GM21447 (cell line): ENCODE measurements at regions not wholly inside any gene's neighbourhood (a gene's known extent, or its start where the extent isn't known, plus 50 kb on each side); places are given as distances from the start of the nearest gene placed in this dataset.
"Not testable (repeated sequence)": the region's sequence is repeated elsewhere in the genome, so short reads cannot be mapped to it uniquely, and the experiment has no call there.

Experiments used
- ATAC-seq: cut with Tn5 transposase; IDR thresholded peaks from one replicate; pipeline ENCODE4 v1.9.1; 2021; ENCODE audit not compliant: unreplicated experiment

DNA sequence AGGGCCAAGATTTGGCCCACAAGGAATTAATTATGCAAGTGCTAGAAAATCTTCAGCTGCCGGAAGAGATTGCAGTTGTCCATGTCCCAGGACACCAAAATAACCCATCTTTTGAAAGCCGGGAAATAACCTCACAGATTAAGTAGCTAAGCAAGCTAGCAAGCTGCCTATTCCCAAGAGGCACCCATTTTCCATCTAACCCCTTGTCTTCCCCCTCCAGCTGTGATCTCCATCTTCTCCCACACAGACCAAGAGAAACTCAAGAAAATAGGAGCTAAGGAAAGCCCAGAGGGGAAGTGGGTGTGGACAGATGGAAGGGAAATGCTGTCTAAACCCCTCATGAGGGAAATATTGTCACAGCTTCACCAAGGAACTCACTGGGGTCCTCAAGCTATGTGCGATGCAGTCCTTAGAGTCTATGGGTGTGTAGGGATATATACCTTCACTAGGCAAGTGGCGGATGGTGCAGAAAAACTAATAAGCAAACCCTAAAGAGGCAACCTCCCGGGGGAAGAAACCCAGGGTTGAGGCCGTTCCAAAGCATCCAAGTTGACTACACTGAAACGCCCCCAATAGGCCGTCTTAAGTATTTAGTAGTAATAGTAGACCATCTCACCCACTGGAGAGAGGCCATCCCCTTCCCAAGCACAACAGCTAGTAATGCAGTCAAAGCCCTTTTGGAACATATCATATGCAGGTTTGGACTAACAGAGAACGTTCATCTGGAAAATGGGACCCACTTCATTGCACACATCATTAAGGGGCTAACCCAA lies 64.3 kb upstream of the PRSS16 start:
- ATAC-seq, result no peak

DNA sequence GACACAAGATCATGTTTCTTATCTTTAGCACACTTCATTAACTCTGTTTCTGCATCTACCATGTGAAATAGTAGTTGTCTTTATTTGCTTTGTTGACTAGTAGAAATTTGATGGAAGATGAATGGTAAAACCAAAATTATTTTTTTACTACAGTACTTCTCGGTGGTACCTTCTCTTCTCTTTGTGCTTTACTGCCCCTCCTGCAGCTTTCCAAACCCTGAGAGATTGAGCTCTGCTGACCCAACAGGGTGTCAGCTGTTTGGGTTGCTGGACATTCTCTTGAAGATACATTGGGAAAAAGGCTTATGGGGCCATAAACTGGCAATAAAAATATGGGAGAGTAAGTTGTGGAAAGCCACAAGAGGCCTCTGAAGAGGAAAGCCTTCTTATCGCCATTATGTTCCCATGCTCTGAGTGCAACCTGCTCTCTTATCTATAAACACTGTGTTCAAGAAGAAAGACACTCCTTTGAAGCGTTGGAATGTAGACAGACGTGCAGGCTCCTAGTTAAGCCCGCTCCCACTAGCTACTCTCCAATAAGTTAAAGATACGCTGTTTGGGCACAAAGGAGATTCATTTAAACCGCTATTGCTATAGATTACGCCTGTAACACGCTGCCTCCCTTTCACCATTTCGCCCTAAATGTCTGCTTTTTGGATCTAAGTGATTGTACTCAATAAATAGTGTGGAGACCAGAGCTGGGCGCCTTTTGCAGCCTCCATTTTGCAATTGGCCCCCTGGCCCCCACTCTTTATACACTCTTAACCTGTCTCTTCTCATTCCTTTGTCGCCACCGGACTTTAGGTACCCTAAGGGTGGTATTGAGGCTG lies 60.1 kb upstream of the PRSS16 start:
- ATAC-seq, result no peak

DNA sequence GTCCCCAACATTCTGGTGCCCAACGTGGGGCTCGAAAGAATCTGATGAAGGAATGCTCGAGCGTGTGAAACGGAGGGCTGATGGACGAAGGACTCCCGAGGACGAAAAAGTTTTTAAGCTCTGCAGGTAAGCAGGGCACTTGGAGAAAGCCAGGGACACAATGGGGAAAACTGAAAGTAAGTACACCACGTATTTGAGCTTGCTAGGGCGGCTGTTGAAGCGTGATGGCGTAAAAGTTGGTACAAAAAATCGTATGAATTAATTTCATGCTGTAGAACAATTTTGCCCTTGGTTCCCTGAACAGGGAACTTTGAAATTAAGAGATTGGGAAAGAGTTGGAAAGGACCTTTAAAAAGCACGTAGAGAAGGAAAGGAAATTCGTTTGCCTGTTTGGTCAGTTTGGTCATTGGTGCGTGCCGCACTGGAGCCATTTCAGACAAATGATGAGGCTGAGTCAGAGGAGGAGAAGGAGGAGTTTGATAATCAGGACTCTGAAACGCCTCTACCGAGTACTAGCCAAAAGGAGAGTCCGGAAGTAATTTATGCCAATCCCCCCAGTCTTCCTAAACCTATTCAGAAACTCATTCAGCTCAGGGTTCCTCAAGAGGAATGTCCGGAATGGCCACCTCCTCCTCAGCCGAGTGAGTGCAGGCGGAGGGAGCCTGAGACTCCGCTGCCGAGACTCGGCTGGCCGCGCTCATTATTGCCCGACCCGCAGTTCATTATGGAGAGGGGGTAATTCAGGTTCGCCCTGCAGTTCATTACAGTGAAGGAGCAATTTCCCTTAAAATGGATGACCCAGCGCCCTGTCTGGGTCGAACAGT lies 59.2 kb upstream of the PRSS16 start:
- peak; percentile 92 for ATAC-seq

DNA sequence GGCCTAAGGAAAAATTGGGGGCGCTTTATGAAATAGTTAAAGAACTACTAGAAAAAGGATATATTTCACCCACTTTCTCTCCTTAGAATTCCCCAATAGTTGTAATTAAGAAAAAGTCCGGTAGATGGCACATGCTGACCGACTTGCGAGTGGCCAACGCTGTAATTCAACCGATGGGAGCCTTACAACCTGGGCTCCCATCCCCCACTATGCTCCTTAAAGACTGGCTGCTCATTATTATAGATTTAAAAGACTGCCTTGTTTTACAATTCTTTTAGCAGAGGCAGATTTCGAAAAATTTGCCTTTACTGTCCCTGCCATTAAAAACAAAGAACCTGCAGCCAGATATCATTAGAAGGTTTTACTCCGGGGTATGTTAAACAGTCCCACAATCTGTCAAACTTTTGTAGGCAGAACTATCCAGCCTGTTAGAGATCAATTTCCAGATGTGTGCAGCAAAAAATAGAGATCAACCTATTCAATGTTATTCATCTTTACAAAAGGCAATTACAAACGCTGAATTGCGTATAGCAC lies 58.5 kb upstream of the PRSS16 start:
- ATAC-seq, result peak; percentile 77

DNA sequence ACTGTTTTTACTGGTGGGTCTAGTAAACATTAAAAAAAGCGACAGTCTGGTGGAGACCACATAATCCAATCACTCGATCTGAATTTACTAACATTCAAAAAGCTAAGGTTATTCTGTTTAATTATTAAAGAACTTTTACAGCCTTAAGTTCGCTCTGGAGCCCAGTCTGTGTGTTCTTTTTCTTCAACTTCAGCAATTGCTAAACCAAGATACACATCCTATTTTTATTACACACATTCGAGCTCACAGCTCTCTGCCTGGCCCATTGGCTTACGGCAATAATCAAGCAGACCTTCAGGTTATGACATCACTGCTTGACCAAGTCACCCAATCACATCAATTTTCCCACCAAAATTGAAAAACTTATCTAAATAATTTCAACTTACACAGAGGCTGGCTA lies 57.4 kb upstream of the PRSS16 start:
- ATAC-seq, result no peak

DNA sequence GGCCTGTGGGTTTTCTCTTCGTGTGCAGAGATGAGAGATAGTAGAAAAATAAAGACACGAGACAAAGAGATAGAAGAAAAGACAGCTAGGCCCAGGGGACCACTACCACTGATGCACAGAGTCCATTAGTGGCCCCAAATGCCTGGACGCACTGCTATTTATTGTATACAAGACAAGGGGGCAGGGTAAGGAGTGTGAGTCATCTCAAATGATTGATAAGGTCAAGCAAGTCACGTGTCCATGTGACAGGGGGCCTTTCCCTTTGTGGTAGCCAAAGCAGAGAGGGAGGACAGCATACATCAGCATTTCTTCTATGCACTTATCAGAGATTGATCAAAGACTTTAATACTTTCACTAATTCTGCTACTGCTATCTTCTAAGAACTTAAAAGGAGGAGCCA lies 53.0 kb upstream of the PRSS16 start:
- not testable (repeated sequence) for ATAC-seq

DNA sequence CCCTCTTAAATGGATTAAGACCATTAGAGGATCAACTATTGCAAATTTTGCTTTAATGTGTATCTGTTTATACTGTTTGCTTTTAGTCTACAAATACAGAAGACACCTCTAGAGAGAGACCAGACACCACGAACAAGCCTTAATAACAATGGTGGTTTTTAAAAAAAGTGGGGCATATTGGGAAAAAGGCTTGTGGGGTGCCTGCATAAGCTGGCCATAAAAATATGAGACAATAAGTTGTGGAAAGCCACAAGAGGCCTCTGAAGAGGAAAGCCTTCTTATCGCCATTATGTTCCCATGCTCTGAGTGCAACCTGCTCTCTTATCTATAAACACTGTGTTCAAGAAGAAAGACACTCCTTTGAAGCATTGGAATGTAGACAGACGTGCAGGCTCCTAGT lies 52.0 kb upstream of the PRSS16 start:
- not testable (repeated sequence) for ATAC-seq
